ENCODE measurements at regions not wholly inside any gene's neighbourhood (a gene's known extent, or its start where the extent isn't known, plus 50 kb on each side); places are given as distances from the start of the nearest gene placed in this dataset.
"Not testable (repeated sequence)": the region's sequence is repeated elsewhere in the genome, so short reads cannot be mapped to it uniquely, and the experiment has no call there.

DNA sequence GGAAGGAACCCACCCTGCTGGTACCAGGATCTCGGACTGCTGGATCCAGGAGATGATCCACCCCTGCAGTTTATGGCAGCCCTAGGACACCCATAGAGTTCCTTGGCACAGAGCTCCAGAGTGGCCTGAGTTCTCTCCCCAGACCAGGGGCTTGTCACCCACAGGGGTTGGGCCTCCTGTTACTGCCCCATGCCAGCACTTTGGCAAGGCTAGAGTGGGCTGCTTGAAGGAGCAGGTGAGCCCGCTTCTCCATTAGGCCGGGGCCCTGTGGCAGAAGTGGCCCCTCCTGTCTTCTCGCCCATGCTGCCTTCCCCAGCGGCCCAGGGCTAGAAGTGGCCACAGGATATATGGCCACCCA, 1073.9 kb downstream of the RPIA start:
- TF ChIP-seq, protein P1, sequence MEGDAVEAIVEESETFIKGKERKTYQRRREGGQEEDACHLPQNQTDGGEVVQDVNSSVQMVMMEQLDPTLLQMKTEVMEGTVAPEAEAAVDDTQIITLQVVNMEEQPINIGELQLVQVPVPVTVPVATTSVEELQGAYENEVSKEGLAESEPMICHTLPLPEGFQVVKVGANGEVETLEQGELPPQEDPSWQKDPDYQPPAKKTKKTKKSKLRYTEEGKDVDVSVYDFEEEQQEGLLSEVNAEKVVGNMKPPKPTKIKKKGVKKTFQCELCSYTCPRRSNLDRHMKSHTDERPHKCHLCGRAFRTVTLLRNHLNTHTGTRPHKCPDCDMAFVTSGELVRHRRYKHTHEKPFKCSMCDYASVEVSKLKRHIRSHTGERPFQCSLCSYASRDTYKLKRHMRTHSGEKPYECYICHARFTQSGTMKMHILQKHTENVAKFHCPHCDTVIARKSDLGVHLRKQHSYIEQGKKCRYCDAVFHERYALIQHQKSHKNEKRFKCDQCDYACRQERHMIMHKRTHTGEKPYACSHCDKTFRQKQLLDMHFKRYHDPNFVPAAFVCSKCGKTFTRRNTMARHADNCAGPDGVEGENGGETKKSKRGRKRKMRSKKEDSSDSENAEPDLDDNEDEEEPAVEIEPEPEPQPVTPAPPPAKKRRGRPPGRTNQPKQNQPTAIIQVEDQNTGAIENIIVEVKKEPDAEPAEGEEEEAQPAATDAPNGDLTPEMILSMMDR (conservative IDR thresholded peaks at IDR 0.05; ENCODE audit: low read depth, low read length), result not testable (repeated sequence)
- not testable (repeated sequence) for TF ChIP-seq SMC3 (IDR thresholded peaks at IDR 0.05; ENCODE audit: low read depth, low read length); NFE2L2 (IDR thresholded peaks at IDR 0.05; ENCODE audit: low read depth, low read length); CEBPB (IDR thresholded peaks at IDR 0.05; ENCODE audit: low read depth, low read length); USF2 (IDR thresholded peaks at IDR 0.05; ENCODE audit: low read depth, low read length); RAD21 (IDR thresholded peaks at IDR 0.05; ENCODE audit: low read length); POLR2A (IDR thresholded peaks at IDR 0.05; ENCODE audit: low read depth, low read length)
- TF ChIP-seq, protein P2, sequence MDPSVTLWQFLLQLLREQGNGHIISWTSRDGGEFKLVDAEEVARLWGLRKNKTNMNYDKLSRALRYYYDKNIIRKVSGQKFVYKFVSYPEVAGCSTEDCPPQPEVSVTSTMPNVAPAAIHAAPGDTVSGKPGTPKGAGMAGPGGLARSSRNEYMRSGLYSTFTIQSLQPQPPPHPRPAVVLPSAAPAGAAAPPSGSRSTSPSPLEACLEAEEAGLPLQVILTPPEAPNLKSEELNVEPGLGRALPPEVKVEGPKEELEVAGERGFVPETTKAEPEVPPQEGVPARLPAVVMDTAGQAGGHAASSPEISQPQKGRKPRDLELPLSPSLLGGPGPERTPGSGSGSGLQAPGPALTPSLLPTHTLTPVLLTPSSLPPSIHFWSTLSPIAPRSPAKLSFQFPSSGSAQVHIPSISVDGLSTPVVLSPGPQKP (IDR thresholded peaks at IDR 0.05; ENCODE audit: borderline replicate concordance, low read depth, low read length), result not testable (repeated sequence)
